Fibroblast of skin of abdomen (primary cell): ENCODE measurements at regions not wholly inside any gene's neighbourhood (a gene's known extent, or its start where the extent isn't known, plus 50 kb on each side); places are given as distances from the start of the nearest gene placed in this dataset.

Source experiments
- DNase-seq: peaks from one replicate; pipeline ENCODE4 v3.0.0-alpha.2; 2013

GRCh38 chr14:98742001-98742400 is 530.0 kb downstream of the BCL11B start:
- no peak for DNase-seq

GRCh38 chr14:98743536-98743935 is 528.5 kb downstream of the BCL11B start:
- no peak for DNase-seq

GRCh38 chr14:98748966-98749365 is 523.0 kb downstream of the BCL11B start:
- no peak for DNase-seq

- DNase-seq: no peak
Observed at GRCh38 chr14:98751110-98751509, 520.9 kb downstream of the BCL11B start.

- DNase-seq: no peak
Observed at GRCh38 chr14:98752660-98753059, 519.3 kb downstream of the BCL11B start.

- peak; percentile 93 for DNase-seq
Observed at GRCh38 chr14:98754343-98755020, 517.5 kb downstream of the BCL11B start.

GRCh38 chr14:98756749-98757148 is 515.2 kb downstream of the BCL11B start:
- DNase-seq: no peak

- DNase-seq: no peak
Observed at GRCh38 chr14:98758440-98758839, 513.6 kb downstream of the BCL11B start.

GRCh38 chr14:98761993-98762392 is 510.0 kb downstream of the BCL11B start:
- DNase-seq: no peak

- DNase-seq: peak; percentile 63
Observed at GRCh38 chr14:98766818-98767217, 505.2 kb downstream of the BCL11B start.

- DNase-seq: no peak
Observed at GRCh38 chr14:98769326-98769725, 502.7 kb downstream of the BCL11B start.

- no peak for DNase-seq
Observed at GRCh38 chr14:98770151-98770550, 501.8 kb downstream of the BCL11B start.

GRCh38 chr14:98773814-98774213 is 498.2 kb downstream of the BCL11B start:
- no peak for DNase-seq

- DNase-seq: no peak
Observed at GRCh38 chr14:98775892-98776291, 496.1 kb downstream of the BCL11B start.

- no peak for DNase-seq
Observed at GRCh38 chr14:98782062-98782461, 489.9 kb downstream of the BCL11B start.

- DNase-seq: no peak
Observed at GRCh38 chr14:98785578-98785977, 486.4 kb downstream of the BCL11B start.

- no peak for DNase-seq
Observed at GRCh38 chr14:98786456-98786855, 485.5 kb downstream of the BCL11B start.

- no peak for DNase-seq
Observed at GRCh38 chr14:98791661-98792060, 480.3 kb downstream of the BCL11B start.

- no peak for DNase-seq
Observed at GRCh38 chr14:98792171-98792570, 479.8 kb downstream of the BCL11B start.

- DNase-seq: no peak
Observed at GRCh38 chr14:98798099-98798498, 473.9 kb downstream of the BCL11B start.

GRCh38 chr14:98799891-98800290 is 472.1 kb downstream of the BCL11B start:
- no peak for DNase-seq

GRCh38 chr14:98802044-98802443 is 470.0 kb downstream of the BCL11B start:
- DNase-seq: no peak

- peak; percentile 55 for DNase-seq
Observed at GRCh38 chr14:98803196-98803595, 468.8 kb downstream of the BCL11B start.

- no peak for DNase-seq
Observed at GRCh38 chr14:98808494-98809407, 463.2 kb downstream of the BCL11B start.
